ENCODE measurements at regions not wholly inside any gene's neighbourhood (a gene's known extent, or its start where the extent isn't known, plus 50 kb on each side); places are given as distances from the start of the nearest gene placed in this dataset.
A peak's percentile ranks its signal among the peaks of the same experiment; 100 is the strongest.

DNA sequence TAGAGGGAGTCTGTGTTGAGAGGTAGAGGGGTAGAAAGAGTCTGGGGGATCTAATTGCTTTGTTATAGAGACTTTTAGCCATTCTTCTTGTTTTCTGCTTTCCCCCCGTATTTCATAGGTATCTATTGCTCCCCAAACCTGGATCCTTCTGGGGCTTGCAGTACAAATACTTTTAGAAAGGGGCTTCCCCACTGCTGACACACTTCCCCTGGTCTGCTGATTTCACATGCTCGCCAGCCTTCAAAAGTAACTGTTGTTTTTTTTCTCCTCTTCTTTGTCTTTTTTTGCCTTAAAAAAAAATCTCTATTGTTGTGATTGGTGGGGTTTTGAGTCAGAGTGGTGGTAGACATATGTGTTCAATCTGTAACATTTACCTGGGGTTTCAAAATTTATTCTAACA lies 300.6 kb upstream of the AZI2 start:
- DNase-seq, result no peak

DNA sequence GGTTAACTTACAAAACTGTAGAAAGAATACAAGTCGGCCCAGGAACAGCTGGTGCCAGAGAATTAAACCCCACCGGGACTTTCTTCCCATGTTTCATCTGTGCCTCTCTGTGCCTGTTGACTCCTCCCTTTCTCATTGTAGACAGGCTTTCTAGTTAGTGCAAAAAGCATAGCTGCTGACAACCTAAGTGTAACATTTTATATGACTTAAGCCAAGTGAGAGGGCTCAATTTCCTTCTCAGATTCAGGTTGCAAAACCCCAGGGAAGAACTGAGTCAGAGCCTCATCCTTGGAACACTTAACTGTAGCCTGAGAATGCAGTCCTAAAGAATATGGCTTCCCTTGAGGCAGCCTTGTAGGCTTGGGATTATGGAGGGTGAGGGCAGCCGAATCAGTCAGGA lies 302.5 kb upstream of the AZI2 start:
- DNase-seq, result no peak

DNA sequence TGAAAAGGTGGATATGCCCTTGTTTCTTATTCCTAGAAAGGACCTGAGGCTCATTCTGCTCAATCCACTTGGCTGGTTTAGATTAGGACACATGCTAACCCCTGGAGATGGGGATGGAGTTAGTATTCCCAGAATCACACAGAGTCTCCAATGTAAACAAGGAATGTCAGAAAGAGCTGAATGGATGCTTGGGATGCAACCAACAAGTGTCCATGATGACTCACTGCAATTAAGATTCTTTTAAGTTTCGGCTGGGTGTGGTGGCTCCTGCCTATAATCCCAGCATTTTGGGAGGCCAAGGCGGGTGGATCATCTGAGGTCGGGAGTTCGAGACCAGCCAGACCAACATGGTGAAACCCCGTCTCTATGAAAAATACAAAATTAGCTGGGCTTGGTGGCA lies 315.5 kb upstream of the AZI2 start:
- DNase-seq, result no peak

DNA sequence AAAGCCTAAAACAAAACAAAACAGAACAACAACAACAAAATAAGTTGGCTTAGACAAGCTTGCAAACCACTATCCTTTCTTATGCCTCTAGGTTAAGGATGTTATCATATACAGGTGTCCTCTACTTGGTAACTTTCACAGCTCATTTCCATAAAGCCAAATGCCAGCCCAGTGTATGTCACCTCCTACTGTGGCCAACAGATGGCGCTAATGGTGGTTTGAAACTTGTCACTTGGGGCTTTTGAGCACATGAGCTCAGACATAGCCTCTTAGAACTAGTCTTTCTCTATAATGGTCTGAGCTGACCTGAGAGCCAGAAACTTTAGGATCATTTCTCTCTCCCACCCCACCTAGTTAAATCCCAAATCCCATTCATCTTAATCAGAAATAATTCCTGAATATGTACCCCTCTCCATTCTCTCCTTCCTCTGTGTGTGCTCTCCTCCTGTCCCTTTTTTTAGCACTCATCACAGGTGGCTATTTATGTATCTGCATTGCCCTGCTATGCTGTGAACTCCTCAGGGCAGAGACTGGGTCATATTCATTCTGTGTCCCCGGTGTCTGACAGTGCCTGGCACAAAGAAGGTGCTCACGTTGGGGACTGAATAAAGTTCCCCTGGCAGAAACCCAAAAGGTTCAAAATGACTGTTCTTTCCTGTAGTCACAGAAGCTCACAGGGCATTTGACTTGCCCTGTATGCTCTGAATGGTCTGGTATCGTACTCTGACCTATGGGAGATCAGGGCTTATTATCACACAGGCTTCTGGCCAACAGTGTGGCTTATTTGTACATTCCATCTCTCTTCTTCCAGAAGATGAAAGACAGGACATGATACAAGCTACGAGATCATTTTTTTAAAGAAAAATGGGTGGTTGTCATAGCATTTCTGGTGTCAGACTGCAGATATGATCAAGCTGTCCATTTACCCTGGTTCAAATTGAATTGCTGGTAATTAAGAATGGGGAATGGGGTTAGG lies 319.3 kb upstream of the AZI2 start:
- peak; percentile 52 for DNase-seq

DNA sequence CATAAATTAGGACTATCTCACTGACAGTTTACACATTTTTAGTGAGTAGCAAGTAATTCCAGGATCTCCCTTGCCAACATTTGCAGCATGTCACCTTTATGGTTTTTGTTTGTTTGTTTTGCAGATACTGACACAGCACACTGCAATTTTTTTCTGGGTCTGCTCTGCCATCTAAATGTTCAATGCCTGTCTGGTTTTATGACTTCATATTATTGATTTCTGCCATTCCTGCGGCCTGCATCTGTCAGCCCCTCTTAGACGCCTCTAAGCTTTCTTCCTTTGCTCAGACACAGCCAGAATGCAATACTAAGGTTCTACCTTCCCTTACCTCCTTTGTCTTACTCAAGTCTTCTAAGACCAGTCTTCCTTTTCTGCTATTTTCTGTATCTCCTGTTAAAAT lies 321.2 kb upstream of the AZI2 start:
- DNase-seq, result no peak

DNA sequence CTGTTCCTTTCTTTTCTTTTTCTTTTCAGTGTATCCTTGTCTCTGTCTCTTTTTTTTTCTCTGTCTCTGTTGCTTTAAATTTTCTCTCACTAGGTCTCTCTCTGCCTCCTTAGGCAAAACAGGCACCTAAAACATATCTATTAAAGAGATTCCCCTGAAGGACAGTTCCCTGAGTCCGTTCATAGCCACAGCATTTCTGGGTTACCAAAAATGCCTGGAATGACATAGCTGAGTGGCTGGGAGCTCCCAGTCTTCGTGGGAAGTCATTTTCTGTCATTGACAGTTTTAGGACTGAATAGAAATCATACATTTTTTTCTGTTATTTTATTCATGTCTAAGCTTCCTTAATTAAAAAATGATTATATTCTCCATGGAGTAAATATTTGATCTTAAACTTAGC lies 323.8 kb upstream of the AZI2 start:
- no peak for DNase-seq

DNA sequence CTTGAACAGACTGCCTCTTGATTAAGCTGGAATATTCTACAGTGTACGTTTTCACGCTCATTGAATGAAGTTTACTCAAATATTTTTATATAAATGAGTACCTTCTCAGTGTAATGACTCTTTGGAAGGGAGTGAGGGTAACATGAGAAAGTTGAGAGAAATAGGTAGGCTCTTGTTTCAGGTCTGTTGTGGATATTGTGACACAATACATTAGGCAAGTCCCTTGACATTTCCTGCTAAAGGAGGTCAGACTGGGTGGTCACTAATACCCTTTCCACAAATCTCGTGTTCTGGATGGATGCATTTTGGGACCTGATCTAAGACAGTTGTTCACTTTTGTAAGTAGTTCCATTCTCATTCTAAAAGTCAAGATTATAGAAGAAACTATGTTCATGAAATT lies 324.8 kb upstream of the AZI2 start:
- DNase-seq, result no peak

DNA sequence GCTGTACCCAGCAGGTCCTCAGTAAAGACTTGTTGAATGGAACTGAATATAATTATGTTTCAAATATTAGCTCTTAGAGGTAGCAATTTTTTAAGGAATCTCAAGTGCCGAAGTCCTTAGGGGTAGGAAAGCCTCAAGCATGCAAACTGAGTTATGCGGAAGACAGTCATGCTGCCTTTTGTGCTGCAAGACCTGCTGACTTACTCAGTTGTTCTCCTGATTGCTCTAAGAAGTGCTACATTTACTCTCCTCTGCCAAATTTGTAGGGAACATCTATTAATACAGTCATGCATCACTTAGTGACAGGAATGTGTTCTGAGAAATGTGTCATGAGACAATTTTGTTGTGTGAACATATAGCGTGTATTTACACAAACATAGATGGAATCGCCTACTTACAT lies 325.6 kb upstream of the AZI2 start:
- no peak for DNase-seq

DNA sequence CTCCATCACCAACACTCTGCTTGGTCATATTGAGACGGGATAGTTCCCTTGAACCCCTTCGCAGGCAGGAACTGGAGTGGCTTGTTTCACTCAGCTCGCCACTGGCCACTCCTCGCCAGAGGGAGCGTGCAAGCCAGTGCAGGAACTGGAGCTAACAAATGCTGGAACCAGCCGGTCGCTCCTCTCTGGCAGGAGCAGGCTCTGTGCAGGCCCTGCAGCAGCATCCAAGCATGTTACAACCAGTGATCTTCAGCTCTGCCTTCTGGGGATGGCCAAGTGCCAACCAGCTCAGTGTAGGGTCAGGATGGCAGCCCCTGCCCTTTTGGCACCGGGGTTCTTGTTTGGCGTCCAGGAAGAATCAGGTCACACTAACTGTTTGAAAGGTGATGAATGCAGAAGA lies 329.0 kb upstream of the AZI2 start:
- no peak for DNase-seq

DNA sequence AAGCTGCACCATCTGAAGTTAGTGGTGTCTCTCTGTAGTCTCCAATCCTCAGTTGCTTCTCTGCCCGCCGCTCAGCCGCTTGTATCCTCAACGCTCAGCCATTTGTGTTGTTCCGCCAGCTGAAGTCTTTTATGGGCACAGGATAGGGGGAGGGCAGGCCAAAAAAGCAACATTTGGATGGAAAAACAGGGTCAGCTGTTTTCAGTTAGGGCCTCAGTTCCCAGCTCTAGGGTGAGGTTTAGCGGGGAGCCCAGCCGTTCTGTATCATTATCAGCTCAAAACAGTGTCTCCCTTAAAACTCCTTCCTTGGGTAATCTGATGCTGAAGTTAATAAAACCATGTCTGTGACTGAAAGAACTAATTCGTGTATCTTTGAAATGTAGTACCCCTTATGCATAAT lies 329.5 kb upstream of the AZI2 start:
- no peak for DNase-seq

DNA sequence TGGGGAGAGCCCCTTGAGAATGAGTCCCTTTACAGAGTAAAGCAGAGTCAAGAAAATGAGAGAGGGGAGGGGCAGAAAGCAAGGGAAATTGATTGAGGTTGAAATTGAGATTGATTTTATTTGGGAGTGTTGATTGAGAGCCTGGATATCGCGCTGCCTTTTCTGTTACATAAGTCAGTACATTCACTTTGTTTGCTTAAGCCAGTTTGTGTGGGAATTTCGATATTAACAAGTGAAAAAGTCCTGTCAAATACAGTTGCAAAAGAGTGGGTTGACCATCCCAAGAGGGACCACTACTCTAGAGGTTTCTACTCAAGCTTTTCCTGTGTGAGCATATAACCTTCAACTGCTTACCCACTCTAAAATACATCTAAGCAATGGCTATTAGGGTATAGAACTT lies 331.4 kb upstream of the AZI2 start:
- no peak for DNase-seq

DNA sequence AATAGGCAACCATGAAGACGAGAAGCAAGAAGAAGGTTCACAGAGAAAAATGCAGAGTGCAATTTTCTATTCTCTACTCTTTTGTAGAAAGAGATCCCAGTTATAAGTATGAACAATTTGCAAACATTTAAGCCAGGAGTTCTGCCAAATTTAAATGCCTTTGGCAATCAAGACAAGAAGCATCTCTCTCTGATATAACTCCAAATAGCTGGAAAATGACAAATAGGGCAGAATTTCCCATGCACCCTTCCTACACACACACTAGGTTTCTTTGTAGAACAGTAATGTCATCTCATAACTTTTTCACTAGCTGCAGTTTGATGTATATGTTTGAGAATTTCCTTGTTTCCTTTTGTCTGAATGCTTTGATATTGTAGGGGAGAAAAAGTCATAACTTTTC lies 333.5 kb upstream of the AZI2 start:
- DNase-seq, result no peak

DNA sequence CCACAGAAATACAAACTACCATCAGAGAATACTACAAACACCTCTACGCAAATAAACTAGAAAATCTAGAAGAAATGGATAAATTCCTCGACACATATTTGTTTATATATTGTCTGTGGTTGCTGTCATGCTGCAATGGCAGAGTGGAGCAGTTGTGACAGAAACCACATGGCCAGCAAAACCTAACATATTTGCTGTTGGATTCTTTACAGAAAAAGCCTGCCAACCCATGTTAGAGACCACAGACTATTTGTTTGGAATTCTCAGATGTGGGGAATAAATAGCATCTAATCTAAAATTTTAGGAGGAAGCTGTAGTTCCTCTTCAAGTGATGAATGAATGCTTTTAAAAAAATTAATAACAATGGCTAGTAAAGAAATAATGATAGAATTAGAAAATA lies 341.6 kb upstream of the AZI2 start:
- no peak for DNase-seq

DNA sequence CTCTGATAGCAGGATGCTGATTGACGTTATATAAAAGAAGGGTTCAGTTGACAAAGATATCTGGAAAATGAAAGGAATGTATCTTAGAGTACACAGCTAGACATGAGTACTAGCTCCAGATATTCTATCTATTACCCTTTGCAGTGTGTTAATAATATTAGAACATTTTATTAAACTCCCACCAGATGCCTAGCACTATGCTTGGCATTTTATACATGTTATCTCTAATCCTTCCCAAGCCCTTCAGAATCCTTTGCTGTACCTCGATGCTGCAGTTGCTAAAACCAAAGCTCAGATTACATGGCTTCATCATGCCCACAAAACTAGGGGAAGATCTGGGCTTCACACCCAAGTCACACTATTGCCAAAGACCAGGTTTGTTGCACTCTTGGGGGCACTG lies 350.1 kb upstream of the AZI2 start:
- DNase-seq, result no peak

DNA sequence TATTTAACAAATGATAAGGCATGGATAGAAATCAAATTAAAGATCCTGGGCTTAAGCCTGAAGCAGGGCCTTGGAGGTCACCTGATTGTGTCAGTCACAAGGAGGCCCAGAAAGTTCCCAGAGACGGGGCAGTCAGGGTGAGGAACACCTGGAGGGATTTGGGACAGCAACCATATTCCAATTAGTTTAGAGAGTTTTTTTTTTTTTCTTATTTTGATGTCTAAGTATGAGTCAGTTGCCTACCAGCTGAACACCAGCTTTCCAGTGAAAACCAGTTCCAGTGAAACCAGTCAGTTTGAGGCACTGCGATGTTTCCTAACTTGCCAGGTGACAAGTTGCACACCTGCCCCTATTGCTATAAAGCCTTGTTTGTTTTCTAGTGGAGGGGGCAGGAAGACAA lies 350.7 kb upstream of the AZI2 start:
- peak; percentile 17 for DNase-seq

DNA sequence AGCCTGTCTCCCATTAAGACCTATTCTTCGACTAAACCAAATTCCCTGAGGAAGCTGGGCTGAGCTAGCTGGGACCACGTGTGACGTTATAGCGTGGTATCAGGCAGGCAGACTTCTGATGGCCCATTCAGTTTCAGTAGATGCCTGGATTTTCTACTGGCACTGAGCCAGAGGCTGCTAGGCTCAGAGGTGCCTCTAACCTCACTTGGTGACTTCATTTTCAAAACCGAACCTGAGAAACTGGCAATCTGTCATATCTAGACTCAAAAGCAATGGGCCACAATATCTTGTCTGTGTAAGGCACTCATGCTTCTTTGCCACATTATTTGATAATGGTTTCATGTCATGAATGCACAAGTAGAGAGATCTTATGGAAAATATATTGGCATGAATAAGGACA lies 352.1 kb upstream of the AZI2 start:
- no peak for DNase-seq

DNA sequence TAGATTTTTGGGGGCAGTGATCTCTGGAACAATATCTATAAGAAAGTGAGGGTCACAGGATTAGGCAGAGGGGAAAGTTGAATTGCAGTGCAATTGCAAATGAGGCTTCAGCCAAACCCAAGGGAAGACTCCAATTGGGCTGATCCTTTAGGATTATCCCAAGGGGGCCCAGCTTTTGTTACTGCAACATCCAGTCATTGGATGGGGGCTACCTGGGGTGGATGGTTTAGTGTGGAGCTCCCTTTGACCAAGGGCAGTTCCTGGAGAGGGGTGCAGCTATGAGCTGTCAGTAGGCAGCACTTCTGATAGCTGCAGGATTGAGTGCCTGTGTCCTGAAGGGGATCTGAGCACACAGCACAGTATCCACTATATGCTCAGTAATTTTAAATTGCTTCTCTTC lies 355.2 kb upstream of the AZI2 start:
- no peak for DNase-seq

DNA sequence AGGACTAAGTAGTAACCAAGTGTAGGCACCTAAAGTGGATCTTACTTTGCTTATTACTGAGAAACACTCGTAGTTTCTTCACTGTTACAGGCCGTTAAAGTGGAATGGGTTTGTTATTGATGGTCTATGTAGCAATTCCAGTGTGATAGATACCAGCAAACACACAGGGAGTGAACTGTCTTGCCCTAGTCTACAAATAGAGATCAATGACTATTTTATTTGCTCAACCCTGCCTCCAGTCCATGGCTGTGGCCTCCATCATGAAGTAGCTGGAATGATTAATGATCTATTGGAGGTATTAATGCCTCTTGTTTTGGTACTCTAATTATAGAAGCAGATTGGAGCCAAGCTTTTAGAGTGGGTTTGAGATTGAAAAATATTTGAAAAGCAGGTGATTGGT lies 362.7 kb upstream of the AZI2 start:
- no peak for DNase-seq

DNA sequence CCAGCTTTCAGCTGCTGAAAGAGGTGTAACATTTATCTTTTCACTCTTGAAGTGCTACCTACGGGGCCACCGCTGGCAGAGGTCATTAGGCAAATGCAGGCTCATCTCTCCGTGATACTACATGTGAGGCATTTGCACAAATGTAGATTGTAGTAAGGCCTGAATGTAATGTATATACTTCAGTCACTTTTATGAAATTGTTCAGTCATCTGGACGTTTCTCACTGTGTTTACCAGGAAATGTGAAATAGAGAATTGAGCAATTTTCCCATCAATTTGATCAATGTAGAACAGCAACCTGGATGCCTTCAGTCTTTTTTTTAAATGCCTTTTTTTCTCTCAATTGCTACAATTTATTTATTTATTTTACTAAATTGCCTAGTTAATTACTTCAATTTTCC lies 368.3 kb upstream of the AZI2 start:
- no peak for DNase-seq

DNA sequence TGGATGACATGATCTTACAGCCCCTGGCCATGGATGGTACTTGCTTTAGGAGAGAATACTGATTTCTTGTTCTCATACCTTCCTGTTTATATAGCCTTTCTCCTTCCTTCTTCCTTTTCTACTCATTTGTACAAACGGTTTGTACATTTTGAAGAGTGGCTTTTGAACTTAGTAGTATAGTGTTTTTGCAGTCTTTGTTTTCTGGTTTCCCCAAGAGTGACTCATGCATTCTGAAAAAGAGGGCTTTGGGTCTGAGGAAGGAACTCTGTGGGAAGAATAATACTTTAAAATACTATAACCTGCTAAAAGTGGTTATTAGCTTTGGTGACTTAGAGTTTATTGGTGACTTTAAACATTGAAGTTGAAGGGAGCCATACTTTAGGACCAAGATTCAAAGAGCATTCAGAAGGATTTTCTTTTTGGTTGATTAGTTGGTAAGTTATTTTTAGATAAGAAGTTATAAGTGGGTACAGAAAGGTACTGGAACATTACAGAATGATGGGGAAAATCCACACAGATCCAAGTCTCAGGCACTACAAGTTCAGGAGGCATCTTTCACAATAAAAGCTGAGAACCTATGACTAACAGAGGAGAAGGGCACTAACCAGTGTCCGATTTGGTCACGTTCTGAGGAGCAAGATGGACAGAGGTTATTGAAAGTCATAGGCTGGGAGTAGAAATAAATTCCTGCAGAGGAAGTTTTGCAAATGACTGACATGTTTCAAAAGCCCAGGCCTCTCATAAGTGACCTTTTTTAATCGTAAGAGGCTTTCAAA lies 369.6 kb upstream of the AZI2 start:
- no peak for DNase-seq

DNA sequence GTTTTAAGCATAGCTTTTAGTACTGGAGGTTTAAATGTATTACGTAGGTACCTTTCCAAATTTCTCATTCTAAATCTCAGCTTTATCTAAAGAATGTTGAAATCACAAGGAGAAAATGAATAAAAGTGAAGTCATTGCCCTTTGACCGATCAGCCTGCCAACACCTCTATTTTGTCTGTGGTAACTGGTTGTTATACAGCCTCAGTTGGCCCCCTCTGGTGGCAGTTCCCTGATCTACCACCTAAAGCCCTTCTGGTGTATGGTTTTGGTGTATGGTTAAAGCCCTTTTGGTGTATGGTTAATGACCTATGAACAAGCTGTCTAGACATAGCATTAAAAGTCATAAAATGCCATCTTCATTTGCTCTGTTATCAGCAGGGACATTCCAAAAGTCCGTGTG lies 378.2 kb upstream of the AZI2 start:
- peak; percentile 35 for DNase-seq

DNA sequence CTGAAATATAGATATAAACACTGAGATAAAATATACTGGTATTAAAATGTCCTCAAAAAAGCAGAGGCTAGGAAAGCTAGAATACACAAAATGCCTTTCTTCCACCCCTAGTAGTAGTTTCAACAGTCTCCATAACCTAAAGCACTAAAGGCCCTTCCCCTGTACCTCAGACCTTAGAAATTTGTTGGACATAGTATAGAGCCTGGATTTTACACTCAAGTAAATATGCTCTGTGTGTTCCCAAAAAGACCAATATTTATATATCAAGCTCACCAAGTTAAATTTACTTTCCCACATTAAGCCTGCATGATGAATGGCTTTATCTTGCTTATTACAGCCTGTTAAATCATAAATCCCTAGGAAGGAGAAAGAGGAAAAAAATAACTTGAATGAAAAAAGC lies 378.7 kb upstream of the AZI2 start:
- DNase-seq, result no peak

DNA sequence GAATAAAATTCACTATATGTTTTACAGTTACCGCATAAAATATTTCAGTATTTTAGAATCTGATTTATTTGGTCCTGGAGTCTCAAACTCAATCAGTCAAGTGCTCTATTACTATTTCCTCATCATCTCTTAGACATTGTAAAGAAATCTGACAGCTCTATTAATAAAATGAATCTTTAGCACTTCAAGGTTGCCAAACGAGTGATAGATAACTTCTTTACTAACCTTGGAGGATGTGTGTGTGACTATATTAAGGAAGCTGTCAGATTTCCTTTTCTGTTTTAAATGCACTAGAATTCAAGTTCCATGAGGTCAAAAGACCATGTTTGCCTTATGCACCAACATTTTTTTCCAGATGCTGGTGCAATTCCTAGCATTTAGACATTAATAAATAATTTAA lies 389.8 kb upstream of the AZI2 start:
- DNase-seq, result no peak

DNA sequence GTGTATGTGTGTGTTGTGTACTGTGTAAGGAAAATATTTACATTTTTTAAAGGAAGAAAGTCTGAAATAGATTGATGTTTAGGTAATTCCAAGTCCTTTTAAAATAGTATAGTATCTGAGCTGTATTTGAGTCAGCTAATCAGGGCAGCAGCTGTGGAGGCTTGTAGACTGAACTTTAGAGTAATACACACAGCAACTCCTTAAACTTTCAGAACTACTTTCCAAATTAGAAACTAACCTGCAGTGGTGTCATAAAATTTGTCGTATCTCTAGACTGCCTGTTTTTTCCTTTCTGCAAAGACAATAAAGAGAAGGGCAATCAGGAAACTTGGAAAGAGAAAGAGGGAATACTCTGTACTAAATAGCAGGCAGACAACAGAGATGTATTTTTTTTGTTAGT lies 391.0 kb upstream of the AZI2 start:
- no peak for DNase-seq

Measured in NCI-H69 (cell line).